HG02798 (cell line): ENCODE measurements at regions not wholly inside any gene's neighbourhood (a gene's known extent, or its start where the extent isn't known, plus 50 kb on each side); places are given as distances from the start of the nearest gene placed in this dataset.

Experiments used
- ATAC-seq: cut with Tn5 transposase; IDR thresholded peaks from one replicate; pipeline ENCODE4 v1.9.1; 2021; ENCODE audit warnings: mild to moderate bottlenecking; ENCODE audit not compliant: unreplicated experiment, poor library complexity

- ATAC-seq: no peak
Observed at GRCh38 chr4:100576570-100576969, 58.7 kb upstream of the EMCN start.

DNA sequence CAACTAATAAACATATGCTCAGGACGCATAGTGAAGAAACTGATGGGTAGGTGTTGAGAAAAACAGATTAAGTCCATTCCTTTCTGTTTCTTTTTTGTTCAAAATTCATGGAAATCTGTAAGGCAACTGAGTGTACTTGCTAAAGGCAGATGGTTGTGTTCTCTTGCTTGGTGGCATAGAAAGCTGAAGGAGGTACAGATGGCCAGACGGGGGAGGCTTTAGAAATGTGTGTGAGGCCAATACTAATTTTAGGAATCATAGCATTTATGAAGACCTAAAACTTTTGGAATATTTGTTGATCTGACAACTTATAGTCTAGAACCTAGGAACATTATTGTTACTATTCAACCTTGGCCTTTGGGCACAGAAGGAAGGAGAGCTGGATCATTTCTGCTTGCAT is 56.8 kb upstream of the EMCN start:
- ATAC-seq: no peak

- ATAC-seq: peak; percentile 58
Observed at GRCh38 chr4:100569196-100569595, 51.4 kb upstream of the EMCN start.
